Hippocampal formation (tissue), 2 donors: ENCODE measurements at regions not wholly inside any gene's neighbourhood (a gene's known extent, or its start where the extent isn't known, plus 50 kb on each side); places are given as distances from the start of the nearest gene placed in this dataset.
A peak's percentile ranks its signal among the peaks of the same experiment; 100 is the strongest.

Source experiments
- DNase-seq, 2 donors: peaks; one replicate each; lab custom pipeline; 2025; lab: John Stamatoyannopoulos, UW

DNA sequence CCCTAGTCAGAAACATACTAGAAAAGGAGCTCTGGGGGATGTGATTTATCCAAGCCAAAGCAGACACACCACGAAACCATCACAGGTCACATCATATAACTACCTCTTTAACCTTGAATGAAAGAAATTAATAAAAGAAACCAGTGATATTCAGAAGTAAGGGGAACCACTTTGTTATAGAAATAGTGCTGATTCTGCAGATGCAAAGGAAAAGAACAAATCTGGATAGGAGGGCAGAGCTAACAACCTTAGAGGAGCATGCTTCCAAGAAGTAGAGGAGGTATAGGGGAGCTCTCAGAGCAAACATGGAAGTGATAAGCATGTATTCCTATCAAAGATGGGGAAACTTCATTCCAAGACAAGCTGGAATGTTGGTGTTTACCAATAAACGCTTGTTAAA, 117.0 kb upstream of the MDM1 start:
- DNase-seq, result no peak

DNA sequence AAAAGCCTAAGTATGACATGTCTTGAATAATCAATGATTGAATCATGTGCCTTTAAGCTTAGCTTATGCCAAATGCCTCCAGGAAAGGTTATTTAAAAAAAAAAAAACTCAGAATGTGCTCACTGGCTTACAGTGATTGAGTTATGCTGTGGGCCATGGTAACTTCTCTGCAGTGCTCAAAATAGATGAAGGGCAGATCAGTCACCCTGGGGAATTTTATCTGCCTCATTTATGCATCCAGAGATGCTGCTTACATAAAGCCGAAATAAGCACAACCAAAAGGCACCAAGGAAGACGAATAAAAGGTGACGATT, 118.7 kb upstream of the MDM1 start:
- no peak for DNase-seq

DNA sequence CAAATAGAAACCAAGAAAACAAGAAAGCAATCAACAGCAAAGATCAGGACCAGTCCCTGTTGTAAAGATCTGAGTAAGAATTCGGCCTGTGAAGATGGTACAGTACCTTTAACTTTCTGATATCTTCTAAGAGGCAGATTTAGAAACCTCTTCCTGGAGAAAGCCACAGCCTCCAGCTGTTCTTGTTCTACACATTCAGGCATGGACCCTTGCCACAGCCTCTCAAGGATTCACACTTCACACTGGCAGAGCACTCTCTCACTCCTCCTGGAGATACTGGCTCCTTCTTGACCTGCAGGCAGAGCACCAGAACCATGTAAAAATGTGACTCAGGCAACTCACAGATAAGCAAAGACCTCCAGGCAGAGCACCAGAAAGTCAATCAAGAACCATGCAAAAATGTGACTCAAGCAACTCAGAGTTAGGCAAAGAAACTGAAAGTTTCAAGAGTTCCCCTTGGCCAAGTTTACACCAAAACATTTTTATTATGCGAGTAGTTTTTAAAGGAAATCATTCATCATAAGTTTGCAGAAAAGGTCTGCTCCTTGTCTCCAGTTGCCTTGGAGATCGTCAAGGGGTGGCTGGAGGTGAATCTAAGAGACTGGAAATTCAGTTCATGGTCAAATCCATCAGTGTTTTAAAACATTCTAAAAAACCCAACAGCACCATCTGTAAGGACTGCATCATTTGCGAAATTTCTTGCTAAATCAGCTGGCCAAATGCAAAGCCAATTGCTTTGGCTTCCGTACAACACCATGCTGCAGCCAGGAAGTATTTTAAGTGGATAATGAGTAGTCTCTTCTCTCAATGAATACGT, 119.3 kb upstream of the MDM1 start:
- DNase-seq, result peak in 1 of 2 donors; percentile 5

DNA sequence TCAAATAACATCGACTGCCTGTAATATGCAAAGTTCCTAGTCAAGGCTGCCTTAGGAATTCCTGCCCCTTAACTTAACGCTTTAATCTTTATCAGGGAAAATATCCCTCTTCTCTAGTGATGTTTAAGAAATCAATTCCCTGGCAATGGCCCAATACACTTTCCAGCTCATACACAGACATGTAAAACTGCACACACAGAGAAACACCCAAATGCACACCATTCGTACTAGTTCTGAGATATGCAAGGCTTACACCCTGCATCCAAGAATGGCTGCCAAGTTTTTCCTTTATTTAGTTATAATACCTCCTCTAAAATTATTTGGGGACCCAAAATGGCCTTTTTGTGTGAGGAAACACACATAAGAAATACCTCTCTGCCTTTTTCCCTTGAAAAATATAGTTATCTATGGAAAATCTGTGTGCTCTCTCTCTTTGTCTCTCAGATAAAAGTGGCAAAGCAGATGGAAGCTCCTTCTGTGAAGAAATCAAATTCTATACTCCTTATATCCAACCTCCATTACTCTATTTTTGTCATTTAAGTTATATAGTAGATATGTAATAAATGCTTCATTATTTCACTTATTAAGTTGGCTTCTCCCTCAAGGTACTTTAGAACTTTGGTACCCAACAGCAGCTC, 120.0 kb upstream of the MDM1 start:
- DNase-seq, result no peak

DNA sequence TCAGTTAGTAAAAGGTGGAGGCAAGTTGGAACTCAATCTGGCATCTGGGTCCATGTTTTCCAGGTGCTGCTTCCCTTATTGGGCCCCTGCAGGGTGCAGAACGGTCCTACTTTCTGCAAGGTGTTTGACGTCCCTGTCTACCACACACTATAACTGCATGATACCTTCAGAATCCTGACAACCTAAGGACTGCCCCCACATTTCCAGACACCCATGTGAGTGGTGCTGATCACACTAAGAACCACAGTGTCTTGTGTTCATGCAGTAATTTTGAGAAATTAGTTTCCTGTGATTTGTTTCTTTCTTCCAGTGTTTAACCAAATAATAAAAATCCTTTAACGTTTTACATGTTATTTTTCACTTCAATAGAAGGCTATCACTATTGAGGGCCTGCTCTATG, 121.1 kb upstream of the MDM1 start:
- DNase-seq, result no peak

DNA sequence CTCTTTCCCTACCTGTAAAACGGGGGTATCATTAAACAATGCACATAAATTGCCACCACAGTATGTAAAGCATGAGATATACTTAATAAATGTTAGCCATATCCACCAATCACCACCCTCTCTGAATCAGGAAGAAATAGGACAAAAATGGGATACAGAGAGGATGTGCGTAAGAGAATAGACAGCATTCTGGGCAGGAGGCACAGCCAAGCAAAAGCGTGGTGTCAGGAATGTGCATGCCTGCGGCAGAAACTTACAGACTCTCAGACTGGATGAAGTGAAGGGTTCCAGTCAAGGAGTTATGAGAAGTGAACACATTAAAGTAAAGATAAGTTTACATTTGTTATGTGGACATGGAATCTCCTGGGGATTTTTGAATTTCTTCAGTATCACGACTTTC, 121.7 kb upstream of the MDM1 start:
- no peak for DNase-seq

DNA sequence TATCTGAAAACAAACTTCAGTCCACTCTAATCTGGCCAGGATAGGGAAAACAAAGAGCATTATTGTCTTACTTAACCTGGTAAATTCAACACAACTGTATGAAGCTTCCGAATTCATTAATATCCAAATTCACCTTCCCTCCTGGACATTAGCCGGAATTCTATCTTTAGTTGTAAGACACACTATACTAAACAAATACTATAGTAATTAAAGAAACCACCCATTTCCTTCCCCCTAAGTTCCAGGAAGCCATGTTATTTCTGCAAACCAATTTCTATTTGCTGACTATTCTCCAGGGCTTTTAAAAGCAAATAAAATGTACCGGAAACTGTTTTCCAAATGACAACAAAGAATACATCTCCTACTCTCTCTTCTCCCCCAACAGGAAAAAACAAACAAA, 122.7 kb upstream of the MDM1 start:
- no peak for DNase-seq

DNA sequence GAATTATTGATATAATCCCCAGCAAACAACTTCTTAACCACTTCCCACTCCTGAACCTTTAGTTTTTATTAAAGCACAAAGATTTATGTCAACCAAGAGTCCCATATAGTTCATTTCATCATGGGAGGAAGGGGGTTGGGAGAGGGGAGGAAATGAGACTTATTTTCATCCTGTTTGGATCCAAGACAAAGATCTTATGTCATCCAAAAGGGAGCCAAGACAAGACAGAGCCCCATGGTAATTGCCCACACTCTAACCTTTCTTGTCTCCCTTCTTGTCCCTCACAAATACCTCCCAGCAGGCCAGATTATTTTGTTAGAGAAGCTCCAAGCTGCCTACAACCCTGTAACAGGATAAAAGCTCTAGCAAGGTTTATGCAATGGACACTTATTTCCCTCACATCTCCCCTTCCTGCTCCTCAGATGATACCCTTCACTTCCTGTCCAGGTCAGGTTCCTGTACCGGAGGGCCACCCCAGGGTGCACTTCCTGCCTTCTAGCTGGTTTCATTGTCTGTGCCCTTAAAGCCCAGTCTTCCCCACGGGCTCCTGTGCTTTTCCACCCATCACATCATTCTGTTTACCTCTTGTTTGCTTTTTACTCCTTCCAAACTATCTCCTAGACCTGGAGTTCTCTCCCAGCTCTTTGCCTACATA, 123.7 kb upstream of the MDM1 start:
- no peak for DNase-seq

DNA sequence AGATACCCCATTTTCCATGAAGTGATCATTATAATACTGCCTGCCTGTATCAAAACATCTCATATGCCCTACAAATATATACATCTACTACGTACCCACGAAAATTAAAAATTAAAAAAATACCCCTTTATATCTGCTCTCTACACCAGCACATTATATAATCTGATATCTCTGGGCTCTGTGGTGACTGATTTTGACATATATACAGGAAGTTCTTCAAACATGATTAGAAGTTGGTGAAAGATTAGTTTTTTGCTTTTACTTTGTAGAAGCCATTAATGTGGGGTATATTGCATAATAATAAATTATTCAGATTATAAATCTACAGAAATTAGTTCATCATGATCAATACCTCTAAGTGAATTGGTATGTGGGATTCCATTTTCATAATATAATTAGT, 126.7 kb upstream of the MDM1 start:
- no peak for DNase-seq

DNA sequence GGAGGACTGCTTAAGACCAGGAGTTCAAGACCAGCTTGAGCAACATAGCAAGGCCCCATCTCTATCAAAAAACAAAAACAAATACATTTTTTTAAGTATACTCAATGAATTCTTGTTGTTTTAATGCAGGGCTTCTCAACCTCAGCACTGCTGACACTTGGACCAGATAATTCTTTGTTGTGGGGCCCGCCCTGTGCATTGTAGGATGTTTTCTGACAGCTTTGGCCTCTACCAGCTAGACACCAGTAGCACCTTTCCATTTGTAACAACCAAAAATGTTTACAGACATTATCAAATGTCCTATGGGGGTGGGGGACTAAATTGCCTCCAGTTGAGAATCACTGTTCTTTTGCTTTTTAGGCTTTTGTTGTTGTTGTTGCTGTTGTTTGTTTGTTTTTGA, 128.1 kb upstream of the MDM1 start:
- DNase-seq, result no peak

DNA sequence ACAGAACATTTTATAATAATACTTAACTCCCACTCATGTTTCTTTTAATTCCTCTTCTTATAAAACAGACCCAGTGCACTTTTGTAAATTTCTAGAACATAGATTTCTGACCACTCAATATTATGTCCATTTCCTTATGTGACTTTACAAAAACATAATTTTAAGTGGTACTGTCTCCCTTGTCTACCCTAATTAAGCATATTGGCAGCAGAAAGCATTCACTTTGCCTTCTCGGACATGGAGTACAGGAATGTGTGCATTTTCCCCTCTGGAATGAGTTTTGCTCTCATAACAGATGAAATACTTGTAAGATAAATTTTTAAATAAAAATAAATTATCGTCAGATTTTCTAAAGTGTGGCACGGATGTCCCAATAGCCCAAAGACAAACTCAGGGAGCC, 129.5 kb upstream of the MDM1 start:
- no peak for DNase-seq

DNA sequence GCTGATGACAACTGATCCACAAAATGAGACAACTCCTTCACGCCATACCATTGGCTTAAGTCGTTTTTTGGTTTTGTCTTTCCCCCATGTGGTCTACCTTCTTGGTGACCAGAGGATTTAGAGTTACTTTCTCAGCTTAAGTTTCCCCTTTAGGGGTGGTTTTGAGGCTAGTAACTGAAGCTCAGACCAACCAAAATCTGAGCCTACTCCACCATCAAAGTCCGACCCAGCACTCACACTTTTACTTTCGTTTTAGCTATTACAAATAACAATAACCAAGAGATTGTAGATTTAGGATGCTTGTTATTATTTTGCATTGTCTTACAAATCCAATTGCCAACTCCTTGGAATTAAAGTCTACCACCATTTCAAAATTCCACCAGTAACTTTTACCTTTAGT, 130.6 kb upstream of the MDM1 start:
- no peak for DNase-seq

DNA sequence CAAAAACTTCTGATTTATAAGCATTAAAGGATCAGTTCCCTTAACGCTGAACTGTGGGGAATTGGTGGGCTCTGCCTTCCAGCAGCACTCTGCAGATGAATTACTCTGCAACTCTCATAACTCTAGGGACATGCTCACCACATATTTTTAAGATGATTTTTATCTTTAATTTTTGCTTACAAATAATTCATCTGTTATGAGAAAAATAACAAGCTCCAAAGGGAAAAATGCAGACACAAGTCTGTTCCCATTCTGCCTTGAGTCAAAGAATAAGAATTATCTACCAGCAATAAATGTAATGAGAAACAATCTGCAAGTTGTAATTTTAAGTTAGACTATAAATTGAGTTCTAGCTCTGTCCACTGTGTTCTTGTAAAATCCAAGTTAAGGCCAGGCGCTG, 133.1 kb upstream of the MDM1 start:
- DNase-seq, result no peak

DNA sequence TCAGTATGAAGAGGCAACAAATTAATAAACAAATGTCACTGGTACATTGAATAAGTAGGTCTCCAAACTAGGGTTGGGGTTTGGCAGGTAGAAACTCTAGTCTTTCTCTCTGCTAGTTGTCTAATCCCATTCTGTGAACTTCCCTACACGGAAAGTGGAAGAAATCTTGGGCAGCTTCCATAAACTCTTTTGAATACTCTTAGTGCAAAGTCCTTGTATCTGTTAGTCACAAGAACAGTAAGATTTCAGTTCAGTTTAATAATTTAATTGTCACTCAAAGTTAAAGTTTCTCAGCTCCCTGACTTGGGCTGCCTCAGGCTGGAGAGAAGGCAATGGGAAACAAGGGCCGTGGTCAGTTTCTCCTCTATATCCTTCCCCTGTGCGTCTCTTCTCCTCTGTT, 135.4 kb upstream of the MDM1 start:
- DNase-seq, result no peak

DNA sequence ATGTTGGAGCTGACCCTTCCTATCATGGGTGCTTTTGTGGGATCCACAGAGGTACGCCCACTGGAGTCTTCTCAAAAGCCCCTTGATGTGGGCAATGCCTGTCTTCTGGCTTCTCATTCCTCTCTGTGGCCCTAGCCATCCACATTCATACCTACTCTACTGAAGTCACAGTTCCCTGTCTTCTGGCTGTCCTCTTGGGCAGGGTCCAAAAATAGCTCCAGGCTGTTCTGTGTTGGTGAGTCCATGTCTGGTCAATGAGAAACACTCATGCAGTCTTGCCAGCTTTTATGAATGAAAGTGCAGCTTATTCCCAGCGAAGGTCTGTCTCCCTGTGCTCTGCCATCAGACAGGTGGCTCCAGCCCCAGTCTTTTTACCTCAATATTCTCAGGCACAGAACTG, 135.9 kb upstream of the MDM1 start:
- DNase-seq, result no peak

DNA sequence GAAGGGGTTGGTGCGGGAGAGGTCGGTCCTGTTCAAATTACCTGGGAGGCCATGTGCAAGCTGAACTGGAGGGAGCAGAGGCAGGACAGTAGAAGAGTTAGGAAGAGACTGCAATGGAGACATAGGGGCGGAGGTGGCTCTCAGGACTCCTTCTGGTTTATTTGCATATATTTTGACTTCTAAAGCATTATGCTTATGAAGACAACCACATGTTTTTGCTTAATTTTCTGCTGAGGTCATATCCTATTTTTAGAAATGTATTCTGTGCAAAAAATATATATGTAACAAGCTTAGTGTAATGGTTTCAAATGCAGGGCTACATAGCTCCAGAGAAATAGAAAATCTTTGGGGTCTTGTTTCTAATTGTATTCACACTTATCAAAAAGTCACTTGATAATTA, 137.0 kb upstream of the MDM1 start:
- no peak for DNase-seq

DNA sequence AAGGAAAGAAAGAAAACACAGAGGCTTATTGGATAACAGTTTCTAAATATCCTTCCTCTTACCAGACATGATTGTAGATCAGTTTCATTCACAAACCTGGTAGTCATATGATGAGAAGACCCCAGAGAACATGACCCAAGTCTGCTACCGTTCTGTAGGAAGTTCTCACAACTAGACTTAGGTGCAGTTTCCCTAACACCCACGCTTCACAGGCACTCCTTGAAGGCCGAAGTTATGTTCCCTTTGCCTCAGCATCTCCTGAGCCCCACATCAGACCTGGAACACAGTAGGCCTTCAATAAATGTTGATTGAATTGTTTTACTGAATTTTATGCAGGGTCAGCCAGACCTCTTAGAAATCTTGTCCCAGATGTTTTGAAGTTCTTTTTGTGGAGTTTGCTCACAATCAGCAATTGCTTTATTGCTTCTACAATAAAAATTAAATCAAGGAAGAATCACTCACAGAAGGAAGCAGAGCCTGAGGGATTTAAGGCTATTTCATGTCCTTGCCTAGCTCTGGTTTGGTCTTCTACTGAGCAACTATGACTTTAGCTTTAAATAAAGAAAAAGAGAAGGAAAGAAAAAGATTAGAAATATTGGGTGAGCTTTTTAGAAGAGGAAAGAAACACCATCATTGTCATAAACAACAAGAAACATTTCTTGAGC, 138.6 kb upstream of the MDM1 start:
- DNase-seq, result no peak

DNA sequence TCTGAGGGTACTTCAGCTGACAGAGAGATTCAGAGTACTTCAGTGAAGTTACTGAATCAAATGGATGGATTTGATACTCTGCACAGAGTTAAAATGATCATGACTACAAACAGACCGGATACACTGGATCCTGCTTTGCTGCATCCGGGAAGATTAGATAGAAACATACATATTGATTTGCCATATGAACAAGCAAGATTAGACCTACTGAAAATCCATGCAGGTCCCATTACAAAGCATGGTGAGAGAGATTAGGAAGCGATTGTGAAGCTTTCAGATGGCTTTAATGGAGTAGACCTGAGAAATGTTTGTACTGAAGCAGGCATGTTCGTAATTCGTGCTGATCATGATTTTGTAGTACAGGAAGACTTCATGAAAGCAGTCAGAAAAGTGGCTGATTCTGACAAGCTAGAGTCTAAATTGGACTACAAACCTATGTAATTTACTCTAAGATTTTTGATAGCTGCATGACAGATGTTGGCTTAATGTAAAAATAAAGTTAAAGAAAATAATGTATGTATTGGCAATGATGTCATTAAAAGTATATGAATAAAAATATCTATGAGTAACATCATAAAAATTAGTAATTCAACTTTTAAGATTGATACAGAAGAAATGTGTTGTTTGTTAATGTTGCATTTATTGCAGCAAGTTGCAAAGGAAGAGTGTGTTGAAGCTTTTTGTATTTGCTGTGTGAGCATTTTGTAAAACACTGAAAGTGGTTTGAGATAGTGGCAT, 136.1 kb upstream of the RAP1B start:
- no peak for DNase-seq

DNA sequence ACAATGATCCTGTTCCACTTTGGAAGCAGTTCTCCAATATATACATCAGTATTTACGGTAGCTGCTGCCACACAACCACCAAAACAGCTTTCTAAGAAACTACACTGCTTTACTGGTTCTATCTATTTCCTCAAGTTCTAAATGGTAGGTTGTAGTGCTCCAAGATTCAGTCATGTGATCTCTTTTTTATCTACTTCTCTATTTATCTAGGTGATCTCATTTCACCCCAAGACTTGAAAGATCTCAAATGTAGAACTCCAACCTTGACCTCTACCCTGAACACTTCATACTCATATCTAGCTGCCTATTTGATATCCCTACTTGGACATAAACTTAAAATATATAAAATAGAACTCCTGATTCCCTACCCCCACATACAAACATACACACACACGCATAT, 133.9 kb upstream of the RAP1B start:
- no peak for DNase-seq

DNA sequence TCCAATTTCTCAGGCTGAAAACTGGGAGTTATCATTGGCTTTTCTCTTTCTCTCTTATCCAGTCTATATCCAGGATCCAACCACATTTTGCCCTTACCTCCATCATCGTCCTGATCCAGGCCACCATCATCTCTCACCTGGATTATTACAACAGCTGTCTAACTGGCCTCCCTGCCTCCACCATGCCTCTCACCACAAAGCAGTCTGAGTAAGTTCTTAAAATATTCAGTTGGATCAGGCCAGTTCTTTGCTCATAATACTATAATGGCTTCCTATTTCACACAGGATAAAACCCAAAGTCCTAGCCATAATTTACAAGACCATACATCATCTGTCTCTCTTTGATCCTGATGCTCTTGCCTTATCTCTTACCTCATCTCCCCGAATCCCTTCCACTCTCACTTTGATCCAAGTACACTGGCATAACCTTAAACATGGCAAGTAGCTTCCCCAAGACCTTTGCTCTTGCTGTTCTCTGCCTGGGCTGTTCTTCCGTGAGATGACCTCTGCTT, 133.4 kb upstream of the RAP1B start:
- no peak for DNase-seq

DNA sequence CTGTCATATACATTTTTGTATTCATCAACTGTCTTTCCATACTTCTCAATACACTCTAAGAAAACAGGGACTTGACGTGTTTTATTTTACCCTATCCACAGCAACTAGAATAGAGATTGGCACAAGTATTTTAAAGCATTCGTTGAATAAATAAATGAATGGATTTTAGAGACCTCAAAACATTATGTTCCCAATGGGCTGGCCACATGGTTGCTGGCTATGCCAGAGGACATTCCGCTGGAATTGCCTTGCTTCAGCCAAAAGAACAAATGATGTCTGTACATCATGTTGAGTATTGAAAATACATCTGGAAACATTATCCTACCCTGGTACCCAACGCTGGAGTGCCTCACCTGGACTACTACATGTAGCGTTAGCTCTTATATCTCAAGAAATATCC, 132.8 kb upstream of the RAP1B start:
- DNase-seq, result no peak
